AG10803 (cell line): ENCODE measurements at regions not wholly inside any gene's neighbourhood (a gene's known extent, or its start where the extent isn't known, plus 50 kb on each side); places are given as distances from the start of the nearest gene placed in this dataset.

Experiments used
- DNase-seq: peaks from one replicate; pipeline ENCODE4 v3.0.0; 2010; ENCODE audit warnings: low read depth
- H3K4me3 ChIP-seq: 2 replicates; pipeline ENCODE4 v1.5.1; 2011; ENCODE audit warnings: mild to moderate bottlenecking, low read length, control low read depth
- TF ChIP-seq, protein P1 (sequence below): conservative IDR thresholded peaks from 2 replicates; pipeline ENCODE4 v1.5.1; 2011; ENCODE audit warnings: mild to moderate bottlenecking, low read length, control low read depth, inconsistent platforms

DNA sequence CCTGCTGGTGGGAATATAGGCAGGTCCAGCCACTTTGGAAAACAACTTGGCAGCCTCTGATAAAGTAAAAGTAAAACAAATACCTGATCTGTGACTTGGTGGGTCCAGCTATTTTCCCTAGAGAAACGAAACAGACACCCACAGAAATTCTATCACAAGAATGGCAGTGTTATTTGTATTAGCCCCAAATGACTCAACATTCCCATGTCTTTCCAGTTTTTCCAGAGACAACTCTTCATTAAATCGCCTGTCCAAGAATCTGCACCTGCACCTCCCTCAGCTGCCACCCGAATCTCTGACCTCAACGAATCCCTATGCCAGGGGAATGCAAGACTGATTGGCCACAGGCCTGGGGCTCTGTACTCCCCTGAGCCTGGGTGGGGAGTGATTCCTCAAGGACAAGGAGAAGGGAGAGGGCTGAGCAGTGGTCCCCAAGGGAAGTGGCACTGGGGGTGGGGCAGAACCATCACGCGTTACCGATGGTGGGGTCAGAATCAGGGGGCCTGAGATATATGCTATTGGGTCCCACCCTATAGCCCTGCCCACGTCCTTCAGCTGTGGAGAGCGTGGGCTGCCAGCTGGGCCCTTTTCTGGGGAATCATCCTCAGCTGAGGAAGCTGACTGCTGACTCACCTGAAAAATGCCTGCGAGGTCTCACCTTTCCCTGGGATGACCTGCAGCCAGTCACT lies 553.0 kb downstream of the PTPRU start:
- TF ChIP-seq, protein P1, sequence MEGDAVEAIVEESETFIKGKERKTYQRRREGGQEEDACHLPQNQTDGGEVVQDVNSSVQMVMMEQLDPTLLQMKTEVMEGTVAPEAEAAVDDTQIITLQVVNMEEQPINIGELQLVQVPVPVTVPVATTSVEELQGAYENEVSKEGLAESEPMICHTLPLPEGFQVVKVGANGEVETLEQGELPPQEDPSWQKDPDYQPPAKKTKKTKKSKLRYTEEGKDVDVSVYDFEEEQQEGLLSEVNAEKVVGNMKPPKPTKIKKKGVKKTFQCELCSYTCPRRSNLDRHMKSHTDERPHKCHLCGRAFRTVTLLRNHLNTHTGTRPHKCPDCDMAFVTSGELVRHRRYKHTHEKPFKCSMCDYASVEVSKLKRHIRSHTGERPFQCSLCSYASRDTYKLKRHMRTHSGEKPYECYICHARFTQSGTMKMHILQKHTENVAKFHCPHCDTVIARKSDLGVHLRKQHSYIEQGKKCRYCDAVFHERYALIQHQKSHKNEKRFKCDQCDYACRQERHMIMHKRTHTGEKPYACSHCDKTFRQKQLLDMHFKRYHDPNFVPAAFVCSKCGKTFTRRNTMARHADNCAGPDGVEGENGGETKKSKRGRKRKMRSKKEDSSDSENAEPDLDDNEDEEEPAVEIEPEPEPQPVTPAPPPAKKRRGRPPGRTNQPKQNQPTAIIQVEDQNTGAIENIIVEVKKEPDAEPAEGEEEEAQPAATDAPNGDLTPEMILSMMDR, result no peak
- no peak for DNase-seq
- no peak overlapping the region for H3K4me3 ChIP-seq

DNA sequence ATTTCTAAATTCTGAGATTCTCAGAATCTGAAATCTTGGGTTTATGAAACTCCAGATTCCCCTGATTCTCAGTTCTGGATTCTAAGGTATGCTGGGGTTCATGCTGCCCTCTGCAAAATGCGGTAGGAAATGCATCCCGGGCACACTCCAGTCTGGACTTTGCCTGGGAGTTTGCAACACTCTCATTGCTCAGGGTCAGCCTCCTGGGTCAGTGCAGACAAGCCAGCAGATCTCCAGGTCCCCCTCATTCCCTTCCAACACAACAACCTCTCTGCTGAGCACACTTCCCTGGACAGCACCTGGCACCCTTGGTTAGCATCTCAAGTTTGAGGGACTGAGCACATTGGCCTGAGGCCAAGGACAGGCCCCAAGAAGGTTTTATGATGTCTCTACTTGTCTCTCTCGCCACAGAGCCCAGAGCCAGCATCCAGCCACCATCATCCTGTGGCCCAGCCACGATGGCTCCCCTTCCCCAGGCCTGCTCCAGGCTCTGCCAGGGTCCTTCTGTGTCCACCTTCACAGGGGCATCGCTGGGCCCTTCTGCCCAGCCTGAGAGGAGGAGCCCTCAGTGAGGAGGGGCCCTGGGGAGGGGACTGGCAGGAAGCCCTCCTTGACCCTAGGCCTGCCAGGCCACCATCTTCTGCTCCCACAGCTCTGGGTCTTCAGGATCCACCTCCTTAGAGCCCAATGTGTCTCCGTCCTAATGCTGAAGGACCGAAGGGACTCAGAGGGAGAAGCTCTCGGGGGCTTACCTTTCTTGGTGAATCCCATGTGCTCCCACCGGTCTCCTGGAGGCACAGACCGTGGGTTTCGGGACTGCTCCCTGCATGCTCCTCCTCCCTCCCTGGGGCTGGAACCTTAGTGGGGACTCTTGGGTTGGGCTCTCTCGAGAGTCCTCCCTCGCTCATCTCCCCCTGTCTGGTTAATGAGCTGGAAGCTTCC lies 550.7 kb downstream of the PTPRU start:
- H3K4me3 ChIP-seq, result no peak overlapping the region
- no peak for DNase-seq
- TF ChIP-seq, protein P1, result no peak

DNA sequence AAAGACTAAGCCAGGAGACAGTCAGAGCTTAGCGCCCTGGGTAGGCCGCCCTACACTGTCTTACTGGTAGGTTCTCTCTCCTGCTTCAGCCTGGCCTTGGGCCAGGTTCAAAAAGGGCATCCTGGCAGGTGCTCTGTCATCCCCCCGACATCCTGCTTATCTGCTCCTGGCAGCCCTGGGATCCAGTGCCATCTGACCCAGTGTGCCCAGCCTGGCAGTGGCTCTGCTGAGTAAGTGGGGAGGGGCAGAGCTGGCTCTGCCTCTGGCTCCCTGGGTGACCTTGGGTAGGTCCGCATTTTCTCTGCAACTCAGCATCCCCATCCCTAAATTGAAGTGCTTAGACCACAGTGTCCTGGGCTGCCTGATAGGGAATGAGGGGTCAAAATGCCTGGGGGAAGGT lies 549.9 kb downstream of the PTPRU start:
- TF ChIP-seq, protein P1, result no peak
- no peak for DNase-seq
- no peak overlapping the region for H3K4me3 ChIP-seq

DNA sequence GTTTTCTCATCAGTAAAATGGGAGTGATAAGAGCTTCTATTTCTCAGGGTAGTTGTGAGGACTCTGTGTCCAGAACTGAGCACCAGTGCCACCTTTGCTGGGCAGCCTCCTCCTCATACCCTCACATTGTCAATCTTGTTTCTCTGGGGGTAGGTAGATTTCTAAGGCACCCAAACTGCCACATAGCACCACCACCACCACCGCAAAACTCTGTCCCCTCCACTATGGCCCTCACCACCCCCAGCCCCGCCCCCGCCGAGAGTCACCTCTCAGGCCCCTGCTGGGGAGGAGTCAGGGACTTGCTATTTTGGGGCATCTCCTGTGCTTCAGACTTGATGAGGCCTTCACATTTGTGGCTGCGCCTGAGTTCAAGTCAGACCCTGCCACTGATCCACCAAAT lies 549.2 kb downstream of the PTPRU start:
- no peak overlapping the region for H3K4me3 ChIP-seq
- DNase-seq, result no peak
- TF ChIP-seq, protein P1, result no peak

DNA sequence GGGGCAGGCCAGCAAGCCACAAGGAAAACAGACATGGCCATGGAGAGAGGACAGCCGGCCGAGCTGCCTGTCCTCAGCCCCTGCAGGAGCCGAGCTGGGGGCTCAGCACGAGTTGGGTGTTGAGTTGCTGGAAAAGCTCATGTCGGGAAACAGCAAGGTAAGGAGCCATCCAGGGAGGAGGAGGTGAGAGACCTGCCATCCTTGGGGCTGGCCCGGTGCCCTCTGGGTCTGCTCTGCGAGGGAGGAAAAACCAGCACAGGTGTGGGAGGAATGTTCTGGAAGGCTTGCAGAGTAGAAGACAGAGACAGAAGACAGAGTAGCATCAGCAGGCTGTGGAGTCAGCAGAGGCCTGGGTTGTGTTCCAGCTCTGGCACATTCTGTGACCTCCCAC lies 548.8 kb downstream of the PTPRU start:
- TF ChIP-seq, protein P1, result no peak
- no peak for DNase-seq
- H3K4me3 ChIP-seq, result no peak overlapping the region

DNA sequence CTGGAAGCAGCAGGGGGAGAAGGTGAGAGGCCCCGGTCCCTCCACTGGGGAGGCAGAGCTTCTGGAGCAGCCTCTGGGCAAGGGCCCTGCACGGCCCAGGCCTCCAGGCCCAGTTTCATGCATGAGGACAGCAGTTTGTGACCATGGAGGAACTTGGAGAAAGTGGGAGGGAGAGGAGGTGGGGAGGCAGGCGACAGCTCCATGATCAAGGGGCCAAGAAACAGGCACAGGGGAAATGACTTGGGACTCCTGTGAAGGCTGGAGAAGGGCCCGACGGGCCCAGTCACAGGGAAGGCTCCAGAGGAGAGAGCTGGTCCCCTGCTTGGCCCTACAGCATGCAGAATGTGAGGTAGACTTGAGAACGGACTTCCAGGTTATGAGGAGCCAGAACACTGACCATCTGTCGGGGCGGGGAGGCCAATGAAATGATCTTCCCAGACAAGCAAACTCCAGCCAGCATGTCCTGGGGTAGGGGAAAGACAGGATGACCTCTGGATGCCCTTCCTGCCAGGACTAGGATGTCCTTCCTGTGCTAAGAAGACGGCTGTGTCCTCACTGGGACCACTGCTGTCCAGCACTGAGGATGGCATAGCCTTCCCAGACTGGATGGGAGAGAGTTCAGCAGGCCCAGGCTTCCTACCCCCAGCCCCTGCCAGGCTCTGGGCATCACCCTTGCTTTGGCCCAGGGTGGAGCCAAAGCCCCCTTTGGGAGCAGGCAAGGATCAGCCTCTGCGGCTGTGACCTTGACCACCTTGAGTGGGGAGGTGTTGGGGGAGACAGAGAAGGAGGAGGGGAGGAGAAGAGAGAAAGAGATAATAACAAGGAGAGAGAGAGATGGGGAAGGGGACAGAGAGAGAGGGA lies 548.2 kb downstream of the PTPRU start:
- TF ChIP-seq, protein P1, result no peak
- no peak for DNase-seq
- H3K4me3 ChIP-seq, result no peak overlapping the region
